H1 (cell line): ENCODE measurements at regions not wholly inside any gene's neighbourhood (a gene's known extent, or its start where the extent isn't known, plus 50 kb on each side); places are given as distances from the start of the nearest gene placed in this dataset.

Experiments used
- CTCF ChIA-PET: fragments of 300-600 bp; sonication (Branson Sonifier 250); formaldehyde crosslinking; loops from one replicate; lab custom pipeline; 2021; ENCODE audit not compliant: partially characterized antibody; lab: Charles Lee
- POLR2A ChIA-PET: fragments of 300-600 bp; sonication (Branson Sonifier 250); formaldehyde crosslinking; loops from one replicate; lab custom pipeline; 2021; ENCODE audit warnings: inconsistent platforms; ENCODE audit not compliant: partially characterized antibody; lab: Charles Lee
- DNase-seq, 2 experiments: peaks; one replicate each; pipeline versions ENCODE4 v3.0.0 to v3.0.0-alpha.2; 2010 to 2022; ENCODE audit warnings: low spot score in 2 of 2, low read depth in 1 of 2, mixed read lengths in 1 of 2
- FAIRE-seq: peaks from 2 replicates; lab custom pipeline; 2011; peaks lifted over from hg19 to GRCh38; lab: Jason Lieb, UNC
- H2AFZ ChIP-seq: 2 replicates; pipeline ENCODE4 v1.8.1; 2012; ENCODE audit warnings: low read length, inconsistent platforms
- H2AK5ac ChIP-seq: 2 replicates; pipeline ENCODE4 v1.6.1; 2013; ENCODE audit warnings: low read depth, low read length
- H2BK120ac ChIP-seq: replicated peaks from 2 replicates; pipeline ENCODE3; 2013; ENCODE audit warnings: low read depth, low read length, inconsistent platforms
- H2BK12ac ChIP-seq: 2 replicates; pipeline ENCODE4 v1.6.1; 2013; ENCODE audit warnings: low read depth, low read length
- H2BK15ac ChIP-seq: 2 replicates; pipeline ENCODE4 v1.6.1; 2013; ENCODE audit warnings: low read length
- H2BK20ac ChIP-seq: 2 replicates; pipeline ENCODE4 v1.6.1; 2013; ENCODE audit warnings: low read length
- H2BK5ac ChIP-seq: 2 replicates; pipeline ENCODE4 v1.6.1; 2013; ENCODE audit warnings: low read depth, low read length
- H3K14ac ChIP-seq: 2 replicates; pipeline ENCODE4 v1.6.1; 2013; ENCODE audit warnings: inconsistent platforms; ENCODE audit not compliant: insufficient read length
- H3K18ac ChIP-seq: 2 replicates; pipeline ENCODE4 v1.6.1; 2013; ENCODE audit warnings: low read length; ENCODE audit errors: extremely low read depth
- H3K23ac ChIP-seq: 2 replicates; pipeline ENCODE4 v1.6.1; 2013; ENCODE audit warnings: inconsistent platforms; ENCODE audit not compliant: insufficient read length
- H3K23me2 ChIP-seq: 2 replicates; pipeline ENCODE4 v1.6.1; 2013; ENCODE audit warnings: low read depth, low read length
- H3K27ac ChIP-seq: 2 replicates; pipeline ENCODE4 v1.6.1; 2011; ENCODE audit warnings: low read depth, low read length, inconsistent platforms
- H3K27me3 ChIP-seq, 4 experiments: replicated peaks in 1 of 4; 1 replicate in 1 of 4; 2 replicates in 3 of 4; pipeline versions ENCODE4 v1.6.1 to v1.8.1; 2011 to 2013; ENCODE audit warnings: low read length in 3 of 4, mild to moderate bottlenecking in 3 of 4, inconsistent platforms in 2 of 4, mixed read lengths in 2 of 4, moderate library complexity in 1 of 4; ENCODE audit not compliant: control insufficient read depth in 3 of 4, insufficient read depth in 3 of 4; ENCODE audit errors: extremely low read depth in 1 of 4
- H3K36me3 ChIP-seq, 4 experiments: 2 replicates each; pipeline versions ENCODE4 v1.6.1 to v1.8.1; 2011 to 2013; ENCODE audit warnings: mild to moderate bottlenecking in 4 of 4, low read length in 3 of 4, moderate library complexity in 2 of 4, control low read depth in 1 of 4, inconsistent platforms in 1 of 4; ENCODE audit not compliant: insufficient read depth in 4 of 4, control insufficient read depth in 2 of 4
- H3K4ac ChIP-seq: replicated peaks from 2 replicates; pipeline ENCODE3; 2013; ENCODE audit warnings: low read length, low read depth, mixed read lengths, inconsistent platforms; ENCODE audit not compliant: insufficient read length
- H3K4me1 ChIP-seq, 4 experiments: replicated peaks in 1 of 4; 1 replicate in 1 of 4; 2 replicates in 3 of 4; pipeline versions ENCODE4 v1.6.1 to v1.8.1; 2011 to 2013; ENCODE audit warnings: low read length in 3 of 4, inconsistent platforms in 2 of 4, mixed read lengths in 1 of 4; ENCODE audit not compliant: insufficient read depth in 4 of 4, control insufficient read depth in 3 of 4
- H3K4me2 ChIP-seq, 2 experiments: 2 replicates each; pipeline versions ENCODE4 v1.6.1 to v1.8.1; 2011 to 2013; ENCODE audit warnings: low read depth in 2 of 2, low read length in 2 of 2, control low read depth in 1 of 2, inconsistent platforms in 1 of 2, mild to moderate bottlenecking in 1 of 2; ENCODE audit not compliant: insufficient read depth in 1 of 2
- H3K4me3 ChIP-seq, 4 experiments: fragments of 200-600, 300-600 bp in 1 of 4; sonication (generic), shearing (Covaris generic), sonication (Bioruptor Twin) in 1 of 4; 2 replicates each; pipeline versions ENCODE4 v1.5.1 to v1.8.1; 2011 to 2016; ENCODE audit warnings: low read length in 4 of 4, low read depth in 3 of 4, control low read depth in 2 of 4, inconsistent platforms in 2 of 4, mild to moderate bottlenecking in 2 of 4, mixed read lengths in 1 of 4, moderate library complexity in 1 of 4; ENCODE audit not compliant: insufficient read depth in 2 of 4; ENCODE audit errors: extremely low read depth in 1 of 4
- H3K56ac ChIP-seq: replicated peaks from 2 replicates; pipeline ENCODE3; 2013; ENCODE audit warnings: low read depth, mild to moderate bottlenecking, mixed read lengths, low read length, inconsistent platforms; ENCODE audit not compliant: insufficient read length
- H3K79me1 ChIP-seq: 2 replicates; pipeline ENCODE4 v1.6.1; 2013; ENCODE audit warnings: low read depth, low read length, control low read depth
- H3K79me2 ChIP-seq, 2 experiments: 2 replicates each; pipeline versions ENCODE4 v1.6.1 to v1.8.1; 2012 to 2013; ENCODE audit warnings: low read length in 2 of 2, mild to moderate bottlenecking in 2 of 2, inconsistent platforms in 1 of 2; ENCODE audit not compliant: insufficient read depth in 2 of 2, control insufficient read depth in 1 of 2
- H3K9ac ChIP-seq, 4 experiments: replicated peaks in 1 of 4; 1 replicate in 1 of 4; 2 replicates in 3 of 4; pipeline versions ENCODE4 v1.6.1 to v1.8.1; 2011 to 2013; ENCODE audit warnings: low read depth in 3 of 4, low read length in 3 of 4, control low read depth in 2 of 4, mild to moderate bottlenecking in 2 of 4, moderate library complexity in 2 of 4, inconsistent platforms in 1 of 4; ENCODE audit errors: extremely low read depth in 1 of 4
- H3K9me3 ChIP-seq, 2 experiments: 2 replicates each; pipeline versions ENCODE4 v1.6.1 to v1.8.1; 2012 to 2013; ENCODE audit warnings: mild to moderate bottlenecking in 2 of 2, moderate library complexity in 2 of 2, control low read depth in 1 of 2, inconsistent platforms in 1 of 2, low read depth in 1 of 2, low read length in 1 of 2, mixed read lengths in 1 of 2; ENCODE audit not compliant: insufficient read depth in 2 of 2
- H4K20me1 ChIP-seq, 2 experiments: replicated peaks in 1 of 2; 2 replicates each; pipeline versions ENCODE3 to v1.8.1; 2011 to 2013; ENCODE audit warnings: inconsistent platforms in 2 of 2, low read length in 2 of 2, mild to moderate bottlenecking in 1 of 2; ENCODE audit not compliant: insufficient read depth in 2 of 2, control insufficient read depth in 1 of 2
- H4K5ac ChIP-seq: 2 replicates; pipeline ENCODE4 v1.6.1; 2013; ENCODE audit warnings: low read length, low read depth, mixed read lengths, inconsistent platforms; ENCODE audit not compliant: insufficient read length
- H4K8ac ChIP-seq: 2 replicates; pipeline ENCODE4 v1.8.0; 2013; ENCODE audit warnings: mild to moderate bottlenecking, moderate library complexity, low read length, inconsistent platforms; ENCODE audit not compliant: insufficient read depth; ENCODE audit errors: extremely low read depth
- H4K91ac ChIP-seq: replicated peaks from 2 replicates; pipeline ENCODE3; 2013; ENCODE audit warnings: low read length, mixed read lengths, inconsistent platforms; ENCODE audit not compliant: insufficient read length
- TAF7 ChIP-seq: optimal IDR thresholded peaks from 2 replicates; pipeline ENCODE3; 2011; ENCODE audit warnings: low read depth, mild to moderate bottlenecking, inconsistent platforms, low read length, moderate library complexity, borderline replicate concordance
- WGBS, 2 experiments: shearing (Covaris generic) in 1 of 2; methylation state at CpG; one replicate each; pipeline versions ENCODE4 v1.1.6 to v1.1.7; 2013 to 2015; ENCODE audit warnings: low lambda C conversion rate in 2 of 2, mixed read lengths in 2 of 2, inconsistent platforms in 1 of 2, low coverage in 1 of 2, missing lambda C conversion rate in 1 of 2; ENCODE audit not compliant: insufficient replicate concordance in 2 of 2, insufficient coverage in 1 of 2, insufficient read length in 1 of 2; ENCODE audit errors: extremely low coverage in 1 of 2, missing lambda C conversion rate in 1 of 2; 5-methylcytosine and 5-hydroxymethylcytosine counted together

DNA sequence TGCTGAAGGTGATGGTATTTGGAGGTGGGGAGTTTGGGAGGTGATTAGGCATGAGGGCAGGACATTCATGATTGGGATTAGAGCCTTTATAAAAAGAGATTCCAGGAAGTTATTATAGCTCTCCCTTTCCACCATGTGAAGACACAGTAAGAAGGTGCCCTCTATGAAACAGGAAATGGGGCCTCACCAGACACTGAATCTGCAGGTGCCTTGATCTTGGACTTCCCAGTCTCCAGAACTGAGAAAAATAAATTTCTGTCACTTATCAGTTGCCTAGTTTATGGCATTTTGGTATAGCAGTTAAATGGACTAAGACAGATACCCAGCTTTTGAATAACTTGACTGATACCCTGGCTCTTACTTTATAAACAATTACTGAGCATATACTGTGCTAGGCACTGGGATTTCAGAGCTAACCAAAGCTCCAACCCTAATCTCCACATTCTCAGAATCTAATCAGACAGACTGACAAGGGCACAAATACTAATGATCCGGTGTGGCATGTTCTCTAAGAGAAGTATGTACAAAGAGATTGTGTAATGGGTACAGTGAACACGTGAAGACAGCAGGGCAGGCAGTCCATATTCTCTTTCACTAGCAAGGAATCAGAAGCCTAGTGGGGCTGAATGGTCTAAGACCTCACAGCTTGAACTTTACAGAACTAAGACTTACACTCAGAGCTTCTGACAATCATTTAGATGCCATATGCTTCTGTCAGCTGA lies 343.1 kb downstream of the WDR72 start:
- Histone ChIP-seq H2AK5ac (no peak overlapping the region), H3K9ac (no peak overlapping the region), H4K5ac (no peak overlapping the region), H2BK15ac (no peak overlapping the region), H3K27ac (no peak overlapping the region), H3K18ac (no peak overlapping the region), H2BK5ac (no peak overlapping the region), H3K4me2 (no peak overlapping the region), H3K4me1 (no peaks in the 10 kb centered on the region), H3K79me1 (no peaks in the 10 kb centered on the region), H3K23me2 (no peaks in the 10 kb centered on the region), H3K14ac (no peak overlapping the region), H4K91ac (no peak overlapping the region), H2BK120ac (no peak overlapping the region), H3K36me3 (no peaks in the 10 kb centered on the region), H3K56ac (no peak overlapping the region), H3K9me3 (no peaks in the 10 kb centered on the region), H3K4me3 (no peak overlapping the region), H2BK20ac (no peak overlapping the region), H3K79me2 (no peaks in the 10 kb centered on the region), H3K4ac (no peak overlapping the region), H4K8ac (no peak overlapping the region), H3K27me3 (no peaks in the 10 kb centered on the region), H2BK12ac (no peak overlapping the region), H4K20me1 (no peaks in the 10 kb centered on the region), H3K23ac (no peak overlapping the region), H2AFZ (no peak overlapping the region; the same call in 1 of the 2 replicates)
- FAIRE-seq (no peak), DNase-seq (no peak)
- POLR2A ChIA-PET: no interaction called here
- CTCF ChIA-PET: interaction anchor here (0.8 to 1.1 kb wide), 4 partner anchors 11 to 218 kb away, joined by 3 read pairs; no protein-coding TSS in a partner anchor
- WGBS, 2 experiments: 89% methylated on average over 2 of the region's 2 CpGs; no CpG with 5 or more reads in 1 of the 2 experiments
- TF ChIP-seq TAF7: no peak
